ENCODE measurements at regions not wholly inside any gene's neighbourhood (a gene's known extent, or its start where the extent isn't known, plus 50 kb on each side); places are given as distances from the start of the nearest gene placed in this dataset.

DNA sequence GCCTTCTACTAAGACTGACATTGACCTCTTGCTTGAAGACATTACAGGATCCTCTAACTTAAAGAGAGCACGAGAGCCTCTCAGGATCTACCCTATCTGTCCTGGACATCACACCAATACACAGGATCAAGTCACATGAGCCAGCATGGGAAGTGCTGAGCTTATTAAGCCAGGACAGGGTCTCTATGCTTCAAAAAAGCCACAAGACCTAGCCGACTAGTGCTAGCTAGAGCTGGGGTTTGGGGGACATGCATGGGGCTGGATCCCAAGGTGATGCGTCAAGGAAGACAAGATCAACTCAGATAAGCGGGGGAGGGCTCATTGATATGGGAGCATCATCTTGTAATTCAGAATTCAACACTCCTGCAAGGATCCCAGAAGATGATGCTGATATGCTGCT is 167.2 kb upstream of the TAB2 start:
- Histone ChIP-seq H3K4me3 (no peak overlapping the region), H3K4me1 (peaks cover 4% of the 10 kb centered on the region), H3K36me3 (no peaks in the 10 kb centered on the region), H3K27me3 (no peaks in the 10 kb centered on the region), H3K27ac (no peak overlapping the region), H3K9me3 (no peaks in the 10 kb centered on the region)
- no peak for ATAC-seq
- TF ChIP-seq, protein P1, sequence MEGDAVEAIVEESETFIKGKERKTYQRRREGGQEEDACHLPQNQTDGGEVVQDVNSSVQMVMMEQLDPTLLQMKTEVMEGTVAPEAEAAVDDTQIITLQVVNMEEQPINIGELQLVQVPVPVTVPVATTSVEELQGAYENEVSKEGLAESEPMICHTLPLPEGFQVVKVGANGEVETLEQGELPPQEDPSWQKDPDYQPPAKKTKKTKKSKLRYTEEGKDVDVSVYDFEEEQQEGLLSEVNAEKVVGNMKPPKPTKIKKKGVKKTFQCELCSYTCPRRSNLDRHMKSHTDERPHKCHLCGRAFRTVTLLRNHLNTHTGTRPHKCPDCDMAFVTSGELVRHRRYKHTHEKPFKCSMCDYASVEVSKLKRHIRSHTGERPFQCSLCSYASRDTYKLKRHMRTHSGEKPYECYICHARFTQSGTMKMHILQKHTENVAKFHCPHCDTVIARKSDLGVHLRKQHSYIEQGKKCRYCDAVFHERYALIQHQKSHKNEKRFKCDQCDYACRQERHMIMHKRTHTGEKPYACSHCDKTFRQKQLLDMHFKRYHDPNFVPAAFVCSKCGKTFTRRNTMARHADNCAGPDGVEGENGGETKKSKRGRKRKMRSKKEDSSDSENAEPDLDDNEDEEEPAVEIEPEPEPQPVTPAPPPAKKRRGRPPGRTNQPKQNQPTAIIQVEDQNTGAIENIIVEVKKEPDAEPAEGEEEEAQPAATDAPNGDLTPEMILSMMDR (IDR thresholded peaks at IDR 0.05): no peak
- DNase-seq: no peak
- intact Hi-C loops (cut with DNase I): no loop called here

DNA sequence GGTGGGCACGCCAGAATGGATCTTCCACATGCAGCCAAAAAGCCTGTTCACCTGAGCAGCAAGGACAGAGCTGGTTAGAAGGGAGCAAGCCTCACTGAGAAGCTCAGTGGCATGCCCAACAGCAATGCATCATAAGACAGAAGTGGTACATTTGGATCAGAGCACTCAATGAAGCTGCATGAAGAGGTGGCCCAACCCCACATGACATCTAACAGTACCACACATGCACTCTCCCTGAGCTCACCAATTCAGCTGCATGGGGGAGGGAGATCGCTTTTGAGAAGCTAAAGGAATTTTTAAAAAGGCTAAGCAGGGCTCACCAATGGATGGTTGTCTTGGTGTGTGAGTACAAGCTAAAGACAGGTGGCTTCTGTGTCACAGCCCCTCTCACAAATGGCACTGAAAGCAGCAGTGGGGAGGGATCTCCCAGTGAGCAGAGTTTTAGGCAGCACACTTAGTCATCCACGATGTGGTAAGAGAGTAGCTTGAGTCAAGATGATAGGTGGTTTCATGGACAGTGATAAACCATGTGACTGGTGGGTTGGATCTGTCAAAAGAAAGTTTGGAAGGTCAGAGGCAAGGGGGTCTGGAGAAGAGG is 166.6 kb upstream of the TAB2 start:
- Histone ChIP-seq H3K27me3 (no peaks in the 10 kb centered on the region), H3K9me3 (no peaks in the 10 kb centered on the region), H3K4me3 (no peak overlapping the region), H3K36me3 (no peaks in the 10 kb centered on the region), H3K27ac (no peak overlapping the region), H3K4me1 (peaks cover 4% of the 10 kb centered on the region)
- ATAC-seq (no peak), DNase-seq (no peak)
- TF ChIP-seq, protein P1 (IDR thresholded peaks at IDR 0.05): no peak
- intact Hi-C loops (cut with DNase I): no loop called here

DNA sequence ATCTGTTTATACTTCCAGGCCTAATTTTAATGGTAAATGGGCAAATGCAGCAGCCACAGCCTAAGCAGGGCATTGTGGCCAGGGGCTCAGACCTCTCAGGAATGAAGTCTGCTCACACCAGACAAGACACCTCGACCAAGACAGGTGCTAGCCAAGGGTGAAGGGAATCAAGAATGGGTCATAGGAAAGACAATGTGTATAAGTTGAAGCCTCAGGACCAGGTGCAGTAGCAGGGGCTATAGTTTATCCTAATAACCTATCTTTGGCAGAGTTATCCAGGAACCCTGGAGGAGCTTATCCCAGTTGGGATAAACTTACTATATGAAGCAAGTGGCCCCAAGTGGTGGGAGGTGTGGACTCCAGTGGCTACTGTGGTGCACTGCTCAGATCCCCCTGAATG is 165.0 kb upstream of the TAB2 start:
- no peaks in the 10 kb centered on the region for H3K4me1 ChIP-seq
- H3K27ac ChIP-seq: no peak overlapping the region
- ATAC-seq (no peak), DNase-seq (no peak)
- no peak overlapping the region for H3K4me3 ChIP-seq
- H3K9me3 ChIP-seq: no peaks in the 10 kb centered on the region
- intact Hi-C loops (cut with DNase I): no loop called here
- no peaks in the 10 kb centered on the region for H3K27me3 ChIP-seq
- TF ChIP-seq, protein P1 (IDR thresholded peaks at IDR 0.05): no peak
- no peaks in the 10 kb centered on the region for H3K36me3 ChIP-seq

DNA sequence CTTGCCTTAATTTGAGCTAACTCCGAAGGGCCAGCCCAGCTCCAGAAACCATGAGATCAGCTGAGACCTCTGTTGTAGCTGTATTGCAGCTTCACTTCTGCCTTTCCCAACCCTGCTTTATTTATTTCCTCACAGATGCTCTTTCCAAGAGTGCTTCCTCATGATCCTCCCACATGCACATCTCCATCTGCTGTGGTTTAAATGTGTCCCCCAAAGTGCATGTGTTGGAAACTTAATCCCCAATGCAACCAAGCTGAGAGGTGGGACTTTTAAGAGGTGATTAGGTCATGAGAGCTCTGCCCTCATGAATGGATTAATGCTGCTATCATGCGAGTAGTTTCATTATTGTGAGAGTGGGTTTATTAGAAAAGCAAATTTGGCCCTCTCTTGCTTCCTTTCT is 164.4 kb upstream of the TAB2 start:
- no peaks in the 10 kb centered on the region for H3K9me3 ChIP-seq
- H3K36me3 ChIP-seq: no peaks in the 10 kb centered on the region
- H3K4me3 ChIP-seq: no peak overlapping the region
- intact Hi-C loops (cut with DNase I): no loop called here
- no peak overlapping the region for H3K27ac ChIP-seq
- peak; percentile 80 for ATAC-seq
- DNase-seq: no peak
- H3K4me1 ChIP-seq: no peaks in the 10 kb centered on the region
- TF ChIP-seq, protein P1 (IDR thresholded peaks at IDR 0.05): no peak
- no peaks in the 10 kb centered on the region for H3K27me3 ChIP-seq

DNA sequence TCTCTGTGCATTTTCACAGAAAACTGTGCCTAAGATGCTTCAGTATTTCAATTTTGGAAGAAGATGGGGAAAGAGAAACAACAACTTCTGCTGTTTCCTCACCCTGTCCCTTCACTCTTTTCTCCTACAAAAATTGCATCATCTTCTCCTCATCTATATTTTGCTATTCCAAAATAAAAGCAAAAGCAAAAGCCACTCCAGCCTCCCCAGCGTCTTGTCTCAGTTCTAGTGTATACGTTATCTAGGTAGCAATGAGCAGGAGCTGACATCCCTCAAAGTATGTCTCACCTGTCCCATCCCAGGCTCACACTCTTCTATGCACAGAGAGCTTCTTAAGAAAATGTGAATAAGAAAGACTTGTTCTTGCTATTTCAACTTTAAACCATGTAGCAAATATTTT is 163.8 kb upstream of the TAB2 start:
- intact Hi-C loops (cut with DNase I): no loop called here
- no peaks in the 10 kb centered on the region for H3K36me3 ChIP-seq
- DNase-seq: no peak
- no peaks in the 10 kb centered on the region for H3K9me3 ChIP-seq
- no peak overlapping the region for H3K4me3 ChIP-seq
- no peaks in the 10 kb centered on the region for H3K4me1 ChIP-seq
- H3K27me3 ChIP-seq: no peaks in the 10 kb centered on the region
- no peak for ATAC-seq
- no peak overlapping the region for H3K27ac ChIP-seq
- TF ChIP-seq, protein P1 (IDR thresholded peaks at IDR 0.05): no peak

DNA sequence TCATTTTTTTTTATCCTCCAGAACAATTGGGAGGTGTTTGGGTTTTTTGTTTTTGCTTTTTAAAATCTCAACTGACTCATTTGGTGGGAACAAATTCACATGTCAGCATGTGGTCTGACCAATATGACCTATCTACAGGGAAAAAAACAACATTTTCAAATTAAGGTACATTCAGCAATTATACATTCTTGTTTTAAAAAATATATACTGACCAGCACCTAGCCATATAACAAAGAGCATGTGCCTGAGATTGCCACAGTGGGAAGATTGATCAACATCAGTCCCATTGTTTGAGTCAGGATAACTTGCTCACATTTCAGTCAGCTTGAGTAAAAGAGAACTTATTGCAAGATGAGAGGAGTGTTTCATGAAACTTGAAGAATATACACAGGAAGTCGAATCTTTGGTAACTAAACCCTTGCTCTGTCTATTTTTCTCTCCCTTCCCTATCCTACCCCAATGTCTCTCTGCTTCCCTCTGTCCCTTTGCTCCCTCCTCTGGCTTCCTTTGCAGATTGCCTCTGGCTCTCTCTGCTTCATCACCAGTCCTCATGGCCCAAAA is 163.2 kb upstream of the TAB2 start:
- TF ChIP-seq, protein P1 (IDR thresholded peaks at IDR 0.05): no peak
- DNase-seq (no peak), ATAC-seq (peak; percentile 53)
- intact Hi-C loops (cut with DNase I): no loop called here
- H3K4me1 ChIP-seq: no peaks in the 10 kb centered on the region
- no peak overlapping the region for H3K4me3 ChIP-seq
- no peaks in the 10 kb centered on the region for H3K9me3 ChIP-seq
- H3K36me3 ChIP-seq: no peaks in the 10 kb centered on the region
- H3K27ac ChIP-seq: no peak overlapping the region
- no peaks in the 10 kb centered on the region for H3K27me3 ChIP-seq

All from upper lobe of right lung (tissue), 1 donor.